Stomach smooth muscle (tissue), 2 donors: ENCODE measurements at regions not wholly inside any gene's neighbourhood (a gene's known extent, or its start where the extent isn't known, plus 50 kb on each side); places are given as distances from the start of the nearest gene placed in this dataset.

ENCODE experiments used
- H3K27ac ChIP-seq: one replicate; pipeline ENCODE4 v1.7.0; 2013; ENCODE audit warnings: mild to moderate bottlenecking, low read length, inconsistent platforms
- H3K27me3 ChIP-seq, 2 donors: one replicate each; pipeline ENCODE4 v1.7.0; 2013; ENCODE audit warnings: low read length in 2 of 2; ENCODE audit not compliant: insufficient read depth in 2 of 2, control insufficient read depth in 1 of 2
- H3K36me3 ChIP-seq, 2 donors: one replicate each; pipeline ENCODE4 v1.7.0; 2013; ENCODE audit warnings: low read length in 2 of 2; ENCODE audit not compliant: control insufficient read depth in 2 of 2, insufficient read depth in 2 of 2
- H3K4me1 ChIP-seq: one replicate; pipeline ENCODE4 v1.7.0; 2013; ENCODE audit warnings: low read length; ENCODE audit not compliant: control insufficient read depth, insufficient read depth
- H3K4me3 ChIP-seq, 2 donors: one replicate each; pipeline ENCODE4 v1.7.0; 2013; ENCODE audit warnings: low read length in 2 of 2
- H3K9ac ChIP-seq, 2 donors: one replicate each; pipeline ENCODE4 v1.7.0; 2013; ENCODE audit warnings: low read length in 2 of 2, mild to moderate bottlenecking in 1 of 2
- H3K9me3 ChIP-seq, 2 donors: one replicate each; pipeline ENCODE4 v1.7.0; 2013; ENCODE audit warnings: low read length in 2 of 2; ENCODE audit not compliant: control insufficient read depth in 2 of 2
- donor health status: healthy.
- donor health status: Pancreatic carcinoma.

DNA sequence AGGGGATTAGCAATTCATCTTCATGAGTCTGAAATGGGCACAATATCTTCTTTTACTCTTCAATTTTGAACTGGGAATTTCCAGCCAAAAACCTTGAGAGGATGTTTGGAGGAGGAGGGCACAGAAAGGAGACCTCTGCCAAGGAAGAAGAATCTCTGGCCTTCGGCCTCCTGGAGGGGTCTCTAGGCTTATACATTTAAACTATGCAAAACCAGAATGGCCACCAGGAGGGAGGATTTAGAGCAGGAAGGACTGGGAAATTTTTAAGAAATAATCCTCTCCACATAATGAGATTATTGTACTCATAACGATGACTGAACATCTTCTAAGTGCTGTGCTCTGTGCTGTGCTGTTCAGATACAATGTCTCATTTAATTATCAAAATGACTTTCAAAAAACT lies 325.9 kb downstream of the NDFIP2 start:
- H3K36me3 ChIP-seq: no peaks in the 10 kb centered on the region
- no peak overlapping the region for H3K4me3 ChIP-seq
- no peaks in the 10 kb centered on the region for H3K27me3 ChIP-seq
- no peak overlapping the region for H3K9ac ChIP-seq
- no peaks in the 10 kb centered on the region for H3K4me1 ChIP-seq
- H3K27ac ChIP-seq: no peak overlapping the region
- H3K9me3 ChIP-seq: no peaks in the 10 kb centered on the region

DNA sequence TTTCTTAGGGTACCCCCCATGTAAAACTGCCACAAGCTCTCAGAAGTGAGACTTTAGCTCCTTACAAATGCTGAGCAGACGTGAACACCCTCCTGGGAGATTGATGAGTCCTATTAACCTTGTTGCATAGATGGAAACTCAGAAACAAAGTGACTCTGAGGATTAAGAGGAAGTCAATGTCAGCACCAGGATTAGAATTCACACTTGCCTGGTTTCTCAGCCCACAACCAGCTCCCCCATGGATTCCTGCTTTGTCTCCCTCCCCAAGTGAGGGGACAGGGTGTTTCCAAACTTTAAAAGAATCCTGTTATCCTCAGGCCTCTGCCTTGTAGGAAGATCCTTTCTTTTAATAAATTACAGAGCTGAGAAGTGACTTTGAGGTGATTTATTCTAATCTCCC lies 324.4 kb downstream of the NDFIP2 start:
- Histone ChIP-seq H3K27ac (no peak overlapping the region), H3K9ac (no peak overlapping the region), H3K9me3 (no peaks in the 10 kb centered on the region), H3K36me3 (no peaks in the 10 kb centered on the region), H3K27me3 (no peaks in the 10 kb centered on the region), H3K4me1 (no peaks in the 10 kb centered on the region), H3K4me3 (no peak overlapping the region)

DNA sequence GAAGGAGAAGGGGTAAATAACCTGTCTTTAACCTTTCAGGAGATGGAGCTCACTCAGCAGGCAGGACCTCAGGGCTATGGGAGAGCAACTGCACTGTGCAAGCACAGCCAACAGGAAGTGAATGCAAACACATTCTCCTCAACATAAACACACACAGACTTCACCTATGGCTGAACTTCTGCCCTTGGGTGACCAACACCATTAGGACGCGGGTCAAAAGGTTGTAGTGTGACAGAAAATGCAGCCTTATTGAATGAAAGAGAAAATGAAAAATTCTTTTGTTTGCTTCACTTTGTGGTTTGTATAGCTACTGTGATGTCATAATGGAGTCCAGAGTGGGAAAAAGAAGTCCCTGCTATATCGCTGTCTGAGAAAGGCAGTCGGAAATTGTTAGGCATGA lies 323.0 kb downstream of the NDFIP2 start:
- Histone ChIP-seq H3K27ac (no peak overlapping the region), H3K9ac (no peak overlapping the region), H3K9me3 (no peaks in the 10 kb centered on the region), H3K4me1 (no peaks in the 10 kb centered on the region), H3K4me3 (no peak overlapping the region), H3K36me3 (no peaks in the 10 kb centered on the region), H3K27me3 (no peaks in the 10 kb centered on the region)

DNA sequence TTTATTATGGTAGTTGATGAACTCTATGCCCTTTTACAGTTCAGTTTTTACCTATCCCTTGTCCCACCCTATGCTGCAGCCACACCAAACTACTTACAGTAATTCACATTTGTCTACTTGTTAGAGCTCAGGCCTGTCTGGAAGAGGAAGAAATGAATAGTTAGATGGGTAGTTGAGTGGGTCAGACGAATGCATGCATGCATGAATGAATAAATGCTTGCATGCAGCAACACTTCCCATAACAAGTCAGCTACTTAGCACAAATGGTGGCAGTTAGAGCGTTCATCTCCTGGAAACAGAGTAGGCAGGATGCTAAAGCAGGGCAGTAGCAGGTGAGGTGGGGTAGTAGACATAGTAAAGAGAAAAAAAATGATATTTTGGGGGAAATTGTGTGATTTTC lies 322.3 kb downstream of the NDFIP2 start:
- Histone ChIP-seq H3K4me3 (no peak overlapping the region), H3K9me3 (no peaks in the 10 kb centered on the region), H3K4me1 (no peaks in the 10 kb centered on the region), H3K27me3 (no peaks in the 10 kb centered on the region), H3K9ac (no peak overlapping the region), H3K36me3 (no peaks in the 10 kb centered on the region), H3K27ac (no peak overlapping the region)

DNA sequence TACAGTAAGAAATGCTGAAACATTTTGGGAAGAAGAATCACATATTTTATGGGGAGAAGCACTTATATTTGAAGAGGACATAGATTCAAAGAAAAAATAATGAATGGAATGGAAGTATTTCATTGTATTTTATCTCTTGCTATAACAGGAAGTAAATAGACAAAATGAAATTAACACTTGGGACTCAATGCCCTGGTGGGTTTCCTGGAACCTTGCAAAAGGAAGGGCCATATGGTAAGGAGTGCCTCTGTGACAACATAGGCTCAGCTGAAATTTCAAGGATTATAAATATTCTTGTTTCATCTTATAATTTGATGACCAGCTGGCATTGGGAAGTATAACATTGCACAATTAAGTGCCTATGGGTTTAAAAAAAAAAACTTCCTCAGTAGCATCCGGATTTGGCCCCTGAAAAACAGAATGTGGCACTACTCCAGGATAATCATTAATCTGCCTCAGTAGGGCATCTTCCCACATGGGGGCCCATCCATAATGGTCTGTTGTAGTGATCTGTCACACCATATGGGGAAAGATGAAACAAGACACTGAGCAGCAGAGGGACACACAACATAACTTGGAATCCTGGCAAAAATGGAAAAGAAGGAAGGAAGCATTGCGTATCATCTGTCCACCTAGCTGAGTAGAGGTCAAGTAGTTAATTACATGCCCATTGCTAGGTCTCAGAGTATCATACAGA lies 321.6 kb downstream of the NDFIP2 start:
- Histone ChIP-seq H3K9ac (no peak overlapping the region), H3K27me3 (no peaks in the 10 kb centered on the region), H3K36me3 (no peaks in the 10 kb centered on the region), H3K4me3 (no peak overlapping the region), H3K9me3 (no peaks in the 10 kb centered on the region), H3K27ac (no peak overlapping the region), H3K4me1 (no peaks in the 10 kb centered on the region)

DNA sequence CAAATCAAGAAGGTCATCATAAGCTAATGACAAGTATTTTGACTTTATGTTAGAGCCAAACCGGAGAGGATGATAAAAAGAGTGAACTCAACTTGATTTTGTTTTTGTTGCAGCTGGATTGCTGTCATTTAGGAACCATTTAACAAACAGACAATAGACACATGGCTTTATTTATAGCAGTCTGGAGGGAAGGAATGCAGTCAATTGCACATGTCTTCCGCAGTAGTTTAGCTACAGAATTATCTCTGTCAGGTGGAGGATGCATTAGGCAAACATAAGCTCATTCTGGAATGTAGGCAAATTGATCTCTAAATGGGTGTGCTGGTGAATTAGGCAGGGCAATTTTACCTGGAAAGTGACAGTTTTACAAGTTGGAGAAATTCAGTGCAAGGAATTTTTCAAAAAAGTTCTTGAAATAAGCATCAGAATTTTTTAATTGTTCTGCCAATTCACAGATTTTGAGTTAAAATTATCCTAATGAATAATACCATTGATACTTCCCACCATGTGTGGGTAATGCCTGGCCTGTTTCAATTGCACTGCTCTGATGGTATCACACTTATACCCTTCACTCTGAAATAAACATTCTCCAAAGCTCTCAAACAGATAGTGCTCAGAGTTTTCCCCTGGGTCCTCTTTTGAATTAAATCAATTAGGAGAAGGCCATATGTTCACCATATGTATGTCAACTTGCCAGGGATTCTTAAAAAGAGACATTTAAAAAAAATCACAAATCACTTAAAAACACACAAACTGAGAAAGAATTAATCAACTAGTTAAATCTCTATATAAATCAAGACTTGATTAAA lies 318.3 kb downstream of the NDFIP2 start:
- Histone ChIP-seq H3K4me3 (no peak overlapping the region), H3K9me3 (no peaks in the 10 kb centered on the region), H3K4me1 (no peaks in the 10 kb centered on the region), H3K36me3 (no peaks in the 10 kb centered on the region), H3K27me3 (no peaks in the 10 kb centered on the region), H3K9ac (no peak overlapping the region), H3K27ac (no peak overlapping the region)

DNA sequence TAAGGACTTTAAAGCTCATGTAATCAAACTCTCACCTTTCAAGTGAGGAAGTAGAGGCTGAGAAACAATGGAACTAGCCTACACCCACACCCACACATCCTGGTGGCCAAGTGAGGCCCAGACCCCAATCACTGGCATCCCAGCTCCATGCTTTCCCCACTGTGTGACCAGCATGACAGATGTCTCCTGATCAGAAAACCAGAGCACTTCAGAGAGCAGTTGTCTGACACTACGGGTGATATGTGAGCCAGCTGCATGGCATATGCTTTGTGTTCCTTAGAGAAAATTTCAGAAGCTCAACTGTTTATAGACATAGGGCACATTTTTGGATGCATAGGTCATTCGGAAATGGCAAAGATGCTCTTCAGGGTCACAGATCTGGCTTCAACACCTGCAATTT lies 315.2 kb downstream of the NDFIP2 start:
- H3K9ac ChIP-seq: no peak overlapping the region
- H3K4me1 ChIP-seq: no peaks in the 10 kb centered on the region
- H3K4me3 ChIP-seq: no peak overlapping the region
- H3K9me3 ChIP-seq: no peaks in the 10 kb centered on the region
- H3K27me3 ChIP-seq: no peaks in the 10 kb centered on the region
- no peak overlapping the region for H3K27ac ChIP-seq
- H3K36me3 ChIP-seq: no peaks in the 10 kb centered on the region

DNA sequence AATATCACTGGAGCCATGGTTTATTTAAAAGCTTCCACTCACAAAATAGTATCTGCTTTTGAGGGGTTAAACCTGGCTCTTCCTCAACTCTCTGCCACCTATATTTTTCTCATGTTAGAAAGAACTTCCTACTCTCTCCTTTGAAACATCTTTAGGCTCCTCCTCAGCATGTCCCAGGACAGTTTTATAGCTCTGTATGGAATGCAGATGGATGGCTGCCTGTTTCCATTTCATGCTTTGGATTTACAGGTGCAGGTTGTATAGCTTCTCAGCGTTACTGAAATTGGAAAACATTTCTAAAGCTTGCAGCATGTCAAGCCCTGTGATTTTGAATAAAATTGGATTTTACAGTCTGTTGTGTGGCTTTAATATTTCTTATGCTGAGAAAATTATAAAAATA lies 314.0 kb downstream of the NDFIP2 start:
- no peaks in the 10 kb centered on the region for H3K4me1 ChIP-seq
- no peak overlapping the region for H3K27ac ChIP-seq
- H3K36me3 ChIP-seq: no peaks in the 10 kb centered on the region
- no peak overlapping the region for H3K9ac ChIP-seq
- H3K27me3 ChIP-seq: no peaks in the 10 kb centered on the region
- no peak overlapping the region for H3K4me3 ChIP-seq
- peaks cover 0 to 6% of the 10 kb centered on the region in 2 donors for H3K9me3 ChIP-seq

DNA sequence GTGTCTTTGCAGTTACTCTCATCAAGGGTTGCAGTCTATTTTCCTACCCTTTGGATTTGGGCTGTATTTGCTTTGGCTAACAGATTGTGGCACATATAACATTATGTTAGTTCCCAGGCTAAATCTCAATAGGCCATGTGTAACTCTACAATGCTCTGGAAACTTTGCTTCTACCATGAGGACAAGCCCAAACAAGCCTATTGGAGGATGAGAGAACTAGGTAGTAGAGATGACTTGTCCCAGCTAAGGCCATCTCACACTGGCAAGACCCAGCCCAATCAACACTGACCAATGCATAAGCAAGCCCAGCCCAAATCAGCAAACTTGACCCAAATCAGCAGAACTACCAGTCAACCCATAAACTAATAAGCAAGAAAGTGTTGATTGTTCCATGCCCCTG lies 311.8 kb downstream of the NDFIP2 start:
- peaks cover 0 to 16% of the 10 kb centered on the region in 2 donors for H3K9me3 ChIP-seq
- no peak overlapping the region for H3K9ac ChIP-seq
- H3K27ac ChIP-seq: no peak overlapping the region
- H3K4me3 ChIP-seq: no peak overlapping the region
- H3K27me3 ChIP-seq: no peaks in the 10 kb centered on the region
- no peaks in the 10 kb centered on the region for H3K4me1 ChIP-seq
- no peaks in the 10 kb centered on the region for H3K36me3 ChIP-seq

DNA sequence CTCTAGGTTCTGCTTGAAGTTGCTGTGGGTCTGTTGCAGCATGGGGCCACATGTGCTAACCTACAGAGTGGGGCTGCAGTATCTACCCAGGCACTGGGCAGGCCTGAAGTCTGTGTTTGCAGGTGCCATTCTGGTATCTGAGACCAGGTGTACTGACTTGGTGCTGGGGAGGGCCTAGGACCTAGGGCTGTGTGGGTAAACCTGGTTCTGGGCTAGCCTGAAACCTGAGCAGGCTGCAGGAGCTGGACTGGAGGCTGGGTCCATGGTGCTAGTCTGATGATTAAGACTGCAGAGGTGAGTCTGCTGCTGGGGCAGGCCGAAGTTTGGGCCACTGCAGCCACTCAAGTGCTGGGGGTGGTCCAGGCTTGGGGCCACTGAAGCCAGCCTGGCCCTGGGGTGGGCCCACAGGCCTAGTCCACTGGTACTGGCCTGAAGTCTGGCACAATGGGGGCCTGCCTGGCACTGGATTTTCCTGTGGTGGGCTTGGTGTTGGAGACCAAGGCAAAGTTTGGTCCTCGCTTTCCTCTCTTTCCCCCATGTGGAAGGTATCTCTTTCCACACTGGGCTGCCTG lies 310.6 kb downstream of the NDFIP2 start:
- H3K27ac ChIP-seq: no peak overlapping the region
- H3K36me3 ChIP-seq: no peaks in the 10 kb centered on the region
- H3K27me3 ChIP-seq: no peaks in the 10 kb centered on the region
- H3K9me3 ChIP-seq: peaks cover 0 to 16% of the 10 kb centered on the region in 2 donors
- no peak overlapping the region for H3K9ac ChIP-seq
- H3K4me1 ChIP-seq: no peaks in the 10 kb centered on the region
- no peak overlapping the region for H3K4me3 ChIP-seq

DNA sequence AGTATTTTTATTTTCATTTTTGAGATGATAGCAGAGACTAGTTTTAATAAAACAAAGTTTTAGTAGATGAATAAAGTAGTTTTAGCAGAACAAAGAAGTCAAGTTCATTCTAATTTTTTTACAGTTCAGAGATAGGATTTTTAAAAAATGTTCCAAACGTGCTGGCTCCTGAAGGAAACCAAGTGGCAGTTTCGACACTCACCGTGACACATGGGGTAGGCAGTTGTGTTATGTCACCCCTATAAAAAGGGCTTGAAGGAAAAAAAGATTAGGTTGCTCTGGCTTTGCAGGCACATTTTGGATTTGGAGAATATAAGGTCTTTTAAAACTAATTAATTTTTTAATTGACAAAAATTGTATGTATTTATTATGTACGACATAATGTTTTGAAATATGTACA lies 305.2 kb downstream of the NDFIP2 start:
- H3K36me3 ChIP-seq: no peaks in the 10 kb centered on the region
- H3K9me3 ChIP-seq: peaks cover 0 to 16% of the 10 kb centered on the region in 2 donors
- no peak overlapping the region for H3K9ac ChIP-seq
- H3K4me1 ChIP-seq: no peaks in the 10 kb centered on the region
- H3K27ac ChIP-seq: no peak overlapping the region
- H3K27me3 ChIP-seq: no peaks in the 10 kb centered on the region
- no peak overlapping the region for H3K4me3 ChIP-seq
